GM23338 (cell line): ENCODE measurements at regions not wholly inside any gene's neighbourhood (a gene's known extent, or its start where the extent isn't known, plus 50 kb on each side); places are given as distances from the start of the nearest gene placed in this dataset.

Source experiments
- ATAC-seq: fragments of 200-7000 bp; cut with Tn5 transposase; 3 replicates; pipeline ENCODE4 v1.9.1; 2020
- DNase-seq: peaks from one replicate; pipeline ENCODE4 v3.0.0-alpha.2; 2015; ENCODE audit warnings: low spot score
- H2AFZ ChIP-seq: fragments of 200-600 bp; sonication (generic); 2 replicates; pipeline ENCODE4 v1.8.0; 2016; ENCODE audit warnings: antibody characterized with exemption, mild to moderate bottlenecking, moderate library complexity
- H3F3A ChIP-seq: fragments of 200-600 bp; sonication (generic); replicated peaks from 2 replicates; pipeline ENCODE4 v1.8.0; 2017; ENCODE audit warnings: antibody characterized with exemption, mixed run types, low read depth
- H3K27ac ChIP-seq: fragments of 200-600 bp; sonication (generic); 2 replicates; pipeline ENCODE4 v1.6.1; 2016; ENCODE audit warnings: low read depth
- H3K27me3 ChIP-seq: fragments of 200-600 bp; sonication (generic); 2 replicates; pipeline ENCODE4 v1.8.0; 2016; ENCODE audit warnings: mild to moderate bottlenecking, mixed run types, moderate library complexity; ENCODE audit not compliant: insufficient read depth
- H3K36me3 ChIP-seq: fragments of 200-600 bp; sonication (generic); 2 replicates; pipeline ENCODE4 v1.8.0; 2016; ENCODE audit warnings: mild to moderate bottlenecking; ENCODE audit not compliant: insufficient read depth
- H3K4me1 ChIP-seq: fragments of 200-600 bp; sonication (generic); 2 replicates; pipeline ENCODE4 v1.8.0; 2016; ENCODE audit warnings: mild to moderate bottlenecking, moderate library complexity; ENCODE audit not compliant: insufficient read depth
- H3K4me2 ChIP-seq: fragments of 200-600 bp; sonication (generic); 2 replicates; pipeline ENCODE4 v1.7.1; 2017; ENCODE audit warnings: mixed run types
- H3K4me3 ChIP-seq: fragments of 200-600 bp; sonication (generic); 2 replicates; pipeline ENCODE4 v1.6.1; 2016; ENCODE audit warnings: mixed run types
- H3K79me2 ChIP-seq: fragments of 200-600 bp; sonication (generic); replicated peaks from 2 replicates; pipeline ENCODE4 v1.8.0; 2017; ENCODE audit warnings: mild to moderate bottlenecking; ENCODE audit not compliant: insufficient read depth
- H3K9me2 ChIP-seq: fragments of 200-600 bp; sonication (generic); 2 replicates; pipeline ENCODE4 v1.8.0; 2017; ENCODE audit not compliant: insufficient read depth
- H4K20me1 ChIP-seq: fragments of 200-600 bp; sonication (generic); replicated peaks from 2 replicates; pipeline ENCODE4 v1.8.0; 2017; ENCODE audit warnings: mild to moderate bottlenecking; ENCODE audit not compliant: insufficient read depth
- H3K27ac Mint-ChIP-seq: 2 replicates; pipeline ENCODE4 v1.8.0; 2020; ENCODE audit warnings: inconsistent platforms, mild to moderate bottlenecking, moderate library complexity, mixed read lengths
- H3K27me3 Mint-ChIP-seq: 3 replicates; pipeline ENCODE4 v1.8.0; 2022; ENCODE audit warnings: low read depth, mild to moderate bottlenecking, moderate library complexity, mixed read lengths, inconsistent platforms; ENCODE audit not compliant: insufficient read depth, poor library complexity
- H3K36me3 Mint-ChIP-seq: 3 replicates; pipeline ENCODE4 v1.8.0; 2021; ENCODE audit warnings: low read depth, mild to moderate bottlenecking, inconsistent platforms, moderate library complexity, mixed read lengths
- H3K4me1 Mint-ChIP-seq: 3 replicates; pipeline ENCODE4 v1.8.0; 2020; ENCODE audit warnings: mild to moderate bottlenecking, inconsistent platforms, mixed read lengths
- H3K4me3 Mint-ChIP-seq: 3 replicates; pipeline ENCODE4 v1.8.0; 2021; ENCODE audit warnings: moderate library complexity, mild to moderate bottlenecking, inconsistent platforms, mixed read lengths
- H3K9me3 Mint-ChIP-seq: 3 replicates; pipeline ENCODE4 v1.8.0; 2020; ENCODE audit warnings: moderate library complexity, mild to moderate bottlenecking, inconsistent platforms, mixed read lengths
- CREB1 ChIP-seq: fragments of 250-450 bp; sonication (Bioruptor Pico); IDR thresholded peaks from 2 replicates; pipeline ENCODE4 v1.5.0; 2020; ENCODE audit warnings: low read depth, mild to moderate bottlenecking, moderate library complexity
- ETS1 ChIP-seq: IDR thresholded peaks from 2 replicates; pipeline ENCODE4 v1.6.1; 2016; ENCODE audit warnings: antibody characterized with exemption
- EZH2 ChIP-seq: fragments of 200-600 bp; sonication (generic); IDR thresholded peaks from one replicate; pipeline ENCODE4 v1.8.0; 2017; ENCODE audit warnings: antibody characterized with exemption, mild to moderate bottlenecking, low read depth; ENCODE audit not compliant: unreplicated experiment
- REST ChIP-seq: IDR thresholded peaks from one replicate; pipeline ENCODE4 v1.6.1; 2018; ENCODE audit warnings: antibody characterized with exemption; ENCODE audit not compliant: unreplicated experiment
- ZNF462 ChIP-seq: fragments of 250-450 bp; sonication (Bioruptor Pico); IDR thresholded peaks from 2 replicates; pipeline ENCODE4 v1.5.0; 2020; ENCODE audit warnings: mild to moderate bottlenecking, moderate library complexity

- H3K9me2 ChIP-seq: peaks cover 12% of the 10 kb centered on the region; the same call in 1 of the 2 replicates
Measured at GRCh38 chr6:71038711-71039344, 82.0 kb upstream of the B3GAT2 start.

More at GRCh38 chr6:71038711-71039344, 82.0 kb upstream of the B3GAT2 start:
- Histone ChIP-seq H3K27ac (no peak overlapping the region), H3K4me1 (no peaks in the 10 kb centered on the region), H3K79me2 (no peaks in the 10 kb centered on the region), H3K4me2 (no peak overlapping the region), H3K36me3 (no peaks in the 10 kb centered on the region), H3K4me3 (no peak overlapping the region), H2AFZ (no peak overlapping the region), H3K27me3 (no peaks in the 10 kb centered on the region), H4K20me1 (no peaks in the 10 kb centered on the region), H3F3A (no peaks in the 10 kb centered on the region)
- TF ChIP-seq EZH2 (no peak), ETS1 (no peak), REST (no peak), ZNF462 (CRISPR knock-in tag) (no peak), CREB1 (CRISPR knock-in tag) (no peak)
- Mint-ChIP-seq H3K36me3 (no peaks in the 10 kb centered on the region), H3K4me1 (peaks cover under 1% of the 10 kb centered on the region; the same call in 1 of the 3 replicates), H3K27me3 (peaks cover 2% of the 10 kb centered on the region), H3K27ac (no peak overlapping the region), H3K4me3 (no peak overlapping the region), H3K9me3 (peaks cover 4% of the 10 kb centered on the region; the same call in 1 of the 3 replicates)
- DNase-seq (no peak), ATAC-seq (no peak)
